ENCODE measurements at regions not wholly inside any gene's neighbourhood (a gene's known extent, or its start where the extent isn't known, plus 50 kb on each side); places are given as distances from the start of the nearest gene placed in this dataset.

- Histone ChIP-seq H3K9me3 (ENCODE audit: control insufficient read depth in 2 of 3, insufficient read depth in 1 of 3, low read length in 3 of 3) (no peaks in the 10 kb centered on the region), H3K4me1 (ENCODE audit: control insufficient read depth in 2 of 3, insufficient read depth in 2 of 3, low read depth in 1 of 3, low read length in 3 of 3) (no peaks in the 10 kb centered on the region), H3K9ac (ENCODE audit: low read length in 3 of 3) (no peak overlapping the region), H3K36me3 (ENCODE audit: control insufficient read depth in 2 of 3, insufficient read depth in 3 of 3, low read length in 3 of 3) (no peaks in the 10 kb centered on the region), H3K27me3 (ENCODE audit: control insufficient read depth, insufficient read depth, low read length) (no peaks in the 10 kb centered on the region), H3K27ac (ENCODE audit: low read depth in 2 of 2, low read length in 2 of 2) (no peak overlapping the region), H3K4me3 (ENCODE audit: low read length in 3 of 3) (no peak overlapping the region)
- FAIRE-seq (no peak), DNase-seq (no peak)
- intact Hi-C loops (cut with DNase I): no loop called here
- no peak for TF ChIP-seq CTCF (IDR thresholded peaks at IDR 0.05; ENCODE audit: borderline replicate concordance, extremely low read depth, insufficient read depth)
Observed at GRCh38 chr4:97349468-97350186, 793.6 kb downstream of the STPG2 start.

- H3K4me3 ChIP-seq (ENCODE audit: low read length in 3 of 3): no peak overlapping the region
- DNase-seq (no peak), FAIRE-seq (no peak)
- no peak for TF ChIP-seq CTCF (IDR thresholded peaks at IDR 0.05; ENCODE audit: borderline replicate concordance, extremely low read depth, insufficient read depth)
- H3K27me3 ChIP-seq (ENCODE audit: control insufficient read depth, insufficient read depth, low read length): no peaks in the 10 kb centered on the region
- H3K27ac ChIP-seq (ENCODE audit: low read depth in 2 of 2, low read length in 2 of 2): no peak overlapping the region
- H3K4me1 ChIP-seq (ENCODE audit: control insufficient read depth in 2 of 3, insufficient read depth in 2 of 3, low read depth in 1 of 3, low read length in 3 of 3): no peaks in the 10 kb centered on the region
- H3K36me3 ChIP-seq (ENCODE audit: control insufficient read depth in 2 of 3, insufficient read depth in 3 of 3, low read length in 3 of 3): no peaks in the 10 kb centered on the region
- H3K9ac ChIP-seq (ENCODE audit: low read length in 3 of 3): no peak overlapping the region
- intact Hi-C loops (cut with DNase I): no loop called here
- peaks cover 0 to 6% (median 0%) of the 10 kb centered on the region in 3 donors for H3K9me3 ChIP-seq (ENCODE audit: control insufficient read depth in 2 of 3, insufficient read depth in 1 of 3, low read length in 3 of 3)
Observed at GRCh38 chr4:97353876-97354275, 789.4 kb downstream of the STPG2 start.

GRCh38 chr4:97359826-97360225 lies 783.5 kb downstream of the STPG2 start:
- FAIRE-seq: no peak
- intact Hi-C loops (cut with DNase I): no loop called here
- no peak overlapping the region for H3K9ac ChIP-seq (ENCODE audit: low read length in 3 of 3)

More at GRCh38 chr4:97359826-97360225, 783.5 kb downstream of the STPG2 start:
- H3K27me3 ChIP-seq (ENCODE audit: control insufficient read depth, insufficient read depth, low read length): no peaks in the 10 kb centered on the region
- no peak overlapping the region for H3K4me3 ChIP-seq (ENCODE audit: low read length in 3 of 3)
- peaks cover 0 to 11% (median 0%) of the 10 kb centered on the region in 3 donors for H3K9me3 ChIP-seq (ENCODE audit: control insufficient read depth in 2 of 3, insufficient read depth in 1 of 3, low read length in 3 of 3)
- H3K4me1 ChIP-seq (ENCODE audit: control insufficient read depth in 2 of 3, insufficient read depth in 2 of 3, low read depth in 1 of 3, low read length in 3 of 3): no peaks in the 10 kb centered on the region
- no peak for TF ChIP-seq CTCF (IDR thresholded peaks at IDR 0.05; ENCODE audit: borderline replicate concordance, extremely low read depth, insufficient read depth)
- H3K36me3 ChIP-seq (ENCODE audit: control insufficient read depth in 2 of 3, insufficient read depth in 3 of 3, low read length in 3 of 3): no peaks in the 10 kb centered on the region
- H3K27ac ChIP-seq (ENCODE audit: low read depth in 2 of 2, low read length in 2 of 2): no peak overlapping the region
- no peak for DNase-seq

Measured in kidney (tissue), 13 donors.